ENCODE measurements at regions not wholly inside any gene's neighbourhood (a gene's known extent, or its start where the extent isn't known, plus 50 kb on each side); places are given as distances from the start of the nearest gene placed in this dataset.

DNA sequence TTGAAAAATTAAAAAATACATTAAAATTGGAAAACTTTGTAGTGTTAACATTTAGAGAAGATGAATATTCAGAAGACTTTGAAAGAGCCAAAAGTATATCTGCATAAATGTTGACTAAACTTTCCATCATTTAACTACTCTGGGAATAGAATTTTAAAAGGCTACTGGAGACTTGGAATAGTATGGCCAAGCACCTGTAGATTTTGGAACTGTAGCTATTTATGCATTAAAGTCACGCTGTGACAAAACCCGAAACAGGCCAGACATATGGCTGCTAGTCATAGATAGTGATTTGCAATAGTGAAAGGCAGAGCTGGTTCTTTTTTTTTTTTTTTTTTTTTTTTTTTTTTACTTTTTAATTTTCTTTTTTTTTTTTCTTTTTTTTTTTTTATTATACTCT, 396.0 kb downstream of the SOCS6 start:
- no peak overlapping the region for H3K27ac Mint-ChIP-seq
- no peak overlapping the region for H3K4me3 Mint-ChIP-seq
- TF ChIP-seq CTCF (IDR thresholded peaks at IDR 0.05; ENCODE audit: unreplicated experiment): no peak
- H3K4me1 Mint-ChIP-seq: no peaks in the 10 kb centered on the region
- no peaks in the 10 kb centered on the region for H3K27me3 Mint-ChIP-seq (ENCODE audit: low read depth)
- peaks cover 13% of the 10 kb centered on the region for H3K9me3 Mint-ChIP-seq
- DNase-seq (ENCODE audit: low spot score in 2 of 2, unreplicated experiment in 2 of 2): no peak
- no peaks in the 10 kb centered on the region for H3K36me3 Mint-ChIP-seq

GRCh38 chr18:70683263-70683662, 394.4 kb downstream of the SOCS6 start:
- Mint-ChIP-seq H3K27ac (no peak overlapping the region), H3K4me1 (no peaks in the 10 kb centered on the region), H3K4me3 (no peak overlapping the region), H3K36me3 (no peaks in the 10 kb centered on the region), H3K9me3 (peaks cover 13% of the 10 kb centered on the region), H3K27me3 (ENCODE audit: low read depth) (no peaks in the 10 kb centered on the region)
- no peak for DNase-seq (ENCODE audit: low spot score in 2 of 2, unreplicated experiment in 2 of 2)
- no peak for TF ChIP-seq CTCF (IDR thresholded peaks at IDR 0.05; ENCODE audit: unreplicated experiment)

DNA sequence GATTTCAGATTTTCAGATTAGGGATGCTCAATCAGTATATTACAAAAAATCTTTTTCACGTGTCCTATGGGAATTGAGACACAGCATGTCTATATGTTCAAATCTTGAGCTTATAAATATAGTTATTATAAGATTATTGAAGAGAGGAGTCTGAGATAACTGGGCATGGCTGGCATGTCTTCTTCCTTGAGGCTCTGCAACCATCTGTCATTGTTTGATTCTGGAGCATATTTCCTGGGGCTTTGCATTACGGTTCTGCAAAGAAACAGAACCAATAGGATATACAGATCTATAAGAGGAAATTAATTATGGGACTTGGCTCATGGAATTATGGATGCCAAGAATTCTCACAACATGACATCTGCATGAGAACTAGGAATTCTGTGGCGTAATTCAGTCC, 386.1 kb downstream of the SOCS6 start:
- Mint-ChIP-seq H3K27me3 (ENCODE audit: low read depth) (peaks cover 1% of the 10 kb centered on the region), H3K9me3 (no peaks in the 10 kb centered on the region), H3K4me3 (no peak overlapping the region), H3K4me1 (no peaks in the 10 kb centered on the region), H3K36me3 (no peaks in the 10 kb centered on the region), H3K27ac (no peak overlapping the region)
- TF ChIP-seq CTCF (IDR thresholded peaks at IDR 0.05; ENCODE audit: unreplicated experiment): no peak
- DNase-seq (ENCODE audit: low spot score in 2 of 2, unreplicated experiment in 2 of 2): no peak

GRCh38 chr18:70673831-70674230, 385.0 kb downstream of the SOCS6 start:
- Mint-ChIP-seq H3K4me1 (no peaks in the 10 kb centered on the region), H3K27me3 (ENCODE audit: low read depth) (peaks cover 1% of the 10 kb centered on the region), H3K9me3 (no peaks in the 10 kb centered on the region), H3K27ac (no peak overlapping the region), H3K36me3 (no peaks in the 10 kb centered on the region), H3K4me3 (no peak overlapping the region)
- no peak for DNase-seq (ENCODE audit: low spot score in 2 of 2, unreplicated experiment in 2 of 2)
- no peak for TF ChIP-seq CTCF (IDR thresholded peaks at IDR 0.05; ENCODE audit: unreplicated experiment)

DNA sequence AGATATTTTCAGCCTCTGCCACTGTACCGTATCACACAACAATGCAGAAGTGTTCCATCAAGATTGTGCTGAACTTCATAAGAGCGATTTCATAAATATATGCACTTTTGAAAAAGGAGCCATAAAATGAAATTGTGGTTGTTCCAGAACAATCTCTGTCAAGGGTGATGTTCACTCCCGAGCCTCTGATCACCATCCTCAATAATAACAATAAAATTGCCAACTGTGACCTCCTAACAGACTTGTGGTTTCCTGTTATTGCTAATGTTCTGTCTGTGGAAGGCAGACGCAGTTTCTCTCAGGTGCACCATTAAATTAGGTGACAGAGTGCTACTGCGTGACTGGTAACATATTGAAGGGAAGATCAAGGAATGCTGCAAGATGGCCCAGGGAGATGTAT, 383.7 kb downstream of the SOCS6 start:
- Mint-ChIP-seq H3K9me3 (no peaks in the 10 kb centered on the region), H3K27me3 (ENCODE audit: low read depth) (no peaks in the 10 kb centered on the region), H3K27ac (no peak overlapping the region), H3K4me3 (no peak overlapping the region), H3K36me3 (no peaks in the 10 kb centered on the region), H3K4me1 (no peaks in the 10 kb centered on the region)
- TF ChIP-seq CTCF (IDR thresholded peaks at IDR 0.05; ENCODE audit: unreplicated experiment): no peak
- no peak for DNase-seq (ENCODE audit: low spot score in 2 of 2, unreplicated experiment in 2 of 2)

DNA sequence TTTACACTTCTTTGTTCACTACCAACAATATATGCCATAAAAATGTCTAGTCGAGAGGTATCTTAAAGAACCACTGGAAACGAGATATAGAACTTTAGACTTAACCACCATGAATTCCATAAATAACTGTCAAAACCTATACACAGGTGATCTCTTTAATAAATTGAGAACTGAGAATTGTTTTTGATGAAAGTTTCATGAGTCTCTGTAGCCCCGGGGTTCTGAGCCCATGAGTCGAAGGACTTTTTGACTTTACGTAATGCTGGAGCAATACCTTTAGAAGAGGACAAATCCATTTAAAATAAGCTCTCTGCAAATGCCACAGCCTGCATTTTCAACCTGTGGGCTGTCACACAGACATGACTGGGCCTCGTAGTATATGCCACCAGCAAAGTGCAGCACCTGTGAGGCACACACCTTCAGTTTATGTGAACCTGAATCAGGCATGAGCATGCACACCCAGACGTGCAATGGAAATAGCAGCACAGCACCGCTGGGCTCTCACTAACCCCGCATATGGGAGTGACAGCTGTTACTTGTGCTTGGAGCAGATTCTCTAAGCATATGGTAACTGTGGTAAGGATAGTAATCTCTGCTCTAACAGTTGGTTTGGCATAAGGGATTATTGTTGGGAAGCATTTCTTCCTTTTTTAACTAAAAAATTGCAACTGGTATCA, 383.2 kb downstream of the SOCS6 start:
- Mint-ChIP-seq H3K27me3 (ENCODE audit: low read depth) (no peaks in the 10 kb centered on the region), H3K4me1 (no peaks in the 10 kb centered on the region), H3K4me3 (no peak overlapping the region), H3K27ac (no peak overlapping the region), H3K9me3 (no peaks in the 10 kb centered on the region), H3K36me3 (no peaks in the 10 kb centered on the region)
- no peak for DNase-seq (ENCODE audit: low spot score in 2 of 2, unreplicated experiment in 2 of 2)
- no peak for TF ChIP-seq CTCF (IDR thresholded peaks at IDR 0.05; ENCODE audit: unreplicated experiment)
